Adipocyte (in vitro differentiated cells): ENCODE measurements at regions not wholly inside any gene's neighbourhood (a gene's known extent, or its start where the extent isn't known, plus 50 kb on each side); places are given as distances from the start of the nearest gene placed in this dataset.

Experiments used
- DNase-seq: peaks from one replicate; pipeline ENCODE4 v3.0.0-alpha.2; 2015; ENCODE audit warnings: low read depth
- H3K27me3 ChIP-seq: replicated peaks from 2 replicates; pipeline ENCODE4 v1.7.0; 2013; ENCODE audit warnings: mild to moderate bottlenecking, low read length, moderate library complexity; ENCODE audit not compliant: control insufficient read depth, insufficient read depth
- H3K36me3 ChIP-seq: 2 replicates; pipeline ENCODE4 v1.7.0; 2013; ENCODE audit warnings: low read length, mild to moderate bottlenecking, moderate library complexity; ENCODE audit not compliant: control insufficient read depth, insufficient read depth, severe bottlenecking
- H3K4me1 ChIP-seq: 2 replicates; pipeline ENCODE4 v1.7.0; 2013; ENCODE audit warnings: mild to moderate bottlenecking, low read length, moderate library complexity; ENCODE audit not compliant: control insufficient read depth, insufficient read depth
- H3K4me3 ChIP-seq: 2 replicates; pipeline ENCODE4 v1.7.0; 2013; ENCODE audit warnings: mild to moderate bottlenecking, low read length, moderate library complexity
- H3K9ac ChIP-seq: 2 replicates; pipeline ENCODE4 v1.7.0; 2013; ENCODE audit warnings: mild to moderate bottlenecking, low read length, moderate library complexity
- H3K9me3 ChIP-seq: 2 replicates; pipeline ENCODE4 v1.7.0; 2013; ENCODE audit warnings: mild to moderate bottlenecking, low read length, moderate library complexity; ENCODE audit not compliant: control insufficient read depth

GRCh38 chr20:24890286-24890685, 58.8 kb upstream of the CST7 start:
- no peaks in the 10 kb centered on the region for H3K9me3 ChIP-seq
- H3K4me1 ChIP-seq: no peaks in the 10 kb centered on the region
- H3K9ac ChIP-seq: no peak overlapping the region
- no peak overlapping the region for H3K4me3 ChIP-seq
- no peaks in the 10 kb centered on the region for H3K36me3 ChIP-seq
- DNase-seq: no peak
- peaks cover 8% of the 10 kb centered on the region for H3K27me3 ChIP-seq

GRCh38 chr20:24891546-24892393, 57.3 kb upstream of the CST7 start:
- H3K36me3 ChIP-seq: no peaks in the 10 kb centered on the region
- H3K4me3 ChIP-seq: no peak overlapping the region
- DNase-seq: no peak
- H3K9ac ChIP-seq: no peak overlapping the region
- H3K4me1 ChIP-seq: no peaks in the 10 kb centered on the region
- H3K9me3 ChIP-seq: peaks cover 4% of the 10 kb centered on the region
- peaks cover 8% of the 10 kb centered on the region for H3K27me3 ChIP-seq

- Histone ChIP-seq H3K36me3 (no peaks in the 10 kb centered on the region), H3K4me1 (no peaks in the 10 kb centered on the region), H3K4me3 (no peak overlapping the region), H3K9me3 (peaks cover 4% of the 10 kb centered on the region), H3K9ac (no peak overlapping the region), H3K27me3 (peaks cover 8% of the 10 kb centered on the region)
- no peak for DNase-seq
Measured at GRCh38 chr20:24892522-24892921, 56.5 kb upstream of the CST7 start.

GRCh38 chr20:24892931-24893330, 56.1 kb upstream of the CST7 start:
- Histone ChIP-seq H3K4me1 (no peaks in the 10 kb centered on the region), H3K27me3 (peaks cover 8% of the 10 kb centered on the region), H3K36me3 (no peaks in the 10 kb centered on the region), H3K9me3 (peaks cover 6% of the 10 kb centered on the region), H3K9ac (no peak overlapping the region), H3K4me3 (no peak overlapping the region)
- no peak for DNase-seq

- Histone ChIP-seq H3K27me3 (peaks cover 8% of the 10 kb centered on the region), H3K4me1 (no peaks in the 10 kb centered on the region), H3K4me3 (no peak overlapping the region), H3K9me3 (peaks cover 22% of the 10 kb centered on the region), H3K36me3 (no peaks in the 10 kb centered on the region), H3K9ac (no peak overlapping the region)
- no peak for DNase-seq
Measured at GRCh38 chr20:24894488-24894887, 54.6 kb upstream of the CST7 start.

GRCh38 chr20:24894967-24895366, 54.1 kb upstream of the CST7 start:
- no peaks in the 10 kb centered on the region for H3K36me3 ChIP-seq
- H3K27me3 ChIP-seq: peaks cover 8% of the 10 kb centered on the region
- peaks cover 24% of the 10 kb centered on the region for H3K9me3 ChIP-seq
- H3K4me1 ChIP-seq: no peaks in the 10 kb centered on the region
- no peak for DNase-seq
- no peak overlapping the region for H3K4me3 ChIP-seq
- no peak overlapping the region for H3K9ac ChIP-seq

GRCh38 chr20:24895431-24895830, 53.6 kb upstream of the CST7 start:
- Histone ChIP-seq H3K36me3 (no peaks in the 10 kb centered on the region), H3K4me3 (no peak overlapping the region), H3K9ac (no peak overlapping the region), H3K27me3 (peaks cover 8% of the 10 kb centered on the region), H3K4me1 (no peaks in the 10 kb centered on the region), H3K9me3 (peaks cover 24% of the 10 kb centered on the region)
- no peak for DNase-seq

- H3K36me3 ChIP-seq: no peaks in the 10 kb centered on the region
- DNase-seq: no peak
Measured at GRCh38 chr20:24895898-24896658, 53.0 kb upstream of the CST7 start.

GRCh38 chr20:24896984-24897383, 52.1 kb upstream of the CST7 start:
- no peak for DNase-seq
- no peaks in the 10 kb centered on the region for H3K4me1 ChIP-seq
- H3K4me3 ChIP-seq: no peak overlapping the region
- peaks cover 24% of the 10 kb centered on the region for H3K9me3 ChIP-seq
- no peaks in the 10 kb centered on the region for H3K36me3 ChIP-seq
- no peak overlapping the region for H3K9ac ChIP-seq
- H3K27me3 ChIP-seq: peaks cover 8% of the 10 kb centered on the region

More at GRCh38 chr20:24895898-24896658, 53.0 kb upstream of the CST7 start:
- Histone ChIP-seq H3K9ac (no peak overlapping the region), H3K4me3 (no peak overlapping the region), H3K9me3 (peaks cover 24% of the 10 kb centered on the region), H3K27me3 (peaks cover 8% of the 10 kb centered on the region), H3K4me1 (no peaks in the 10 kb centered on the region)

- Histone ChIP-seq H3K27me3 (peaks cover 8% of the 10 kb centered on the region), H3K36me3 (no peaks in the 10 kb centered on the region), H3K4me1 (no peaks in the 10 kb centered on the region), H3K9ac (no peak overlapping the region), H3K9me3 (peaks cover 24% of the 10 kb centered on the region), H3K4me3 (no peak overlapping the region)
- no peak for DNase-seq
Measured at GRCh38 chr20:24897974-24898373, 51.1 kb upstream of the CST7 start.

GRCh38 chr20:24899153-24899552, 49.9 kb upstream of the CST7 start:
- no peaks in the 10 kb centered on the region for H3K4me1 ChIP-seq
- H3K27me3 ChIP-seq: no peaks in the 10 kb centered on the region
- H3K4me3 ChIP-seq: no peak overlapping the region
- DNase-seq: no peak
- H3K9ac ChIP-seq: no peak overlapping the region
- peaks cover 24% of the 10 kb centered on the region for H3K9me3 ChIP-seq
- no peaks in the 10 kb centered on the region for H3K36me3 ChIP-seq
